Endothelial cell of umbilical vein (primary cell): ENCODE measurements at regions not wholly inside any gene's neighbourhood (a gene's known extent, or its start where the extent isn't known, plus 50 kb on each side); places are given as distances from the start of the nearest gene placed in this dataset.

Source experiments
- CTCF ChIP-seq, 2 donors: IDR thresholded peaks; 1 replicate in 1 of 2; 2 replicates in 1 of 2; pipeline ENCODE4 v1.5.1; 2011; ENCODE audit warnings: low read length in 2 of 2, mild to moderate bottlenecking in 2 of 2, moderate library complexity in 2 of 2, control low read depth in 1 of 2, inconsistent platforms in 1 of 2, low read depth in 1 of 2; ENCODE audit not compliant: insufficient read depth in 1 of 2; ENCODE audit errors: extremely low read depth in 1 of 2
- EZH2 ChIP-seq: IDR thresholded peaks from 2 replicates; pipeline ENCODE4 v1.6.1; 2012; ENCODE audit warnings: borderline replicate concordance, low read depth, mild to moderate bottlenecking, moderate library complexity, low read length, inconsistent platforms; ENCODE audit not compliant: severe bottlenecking
- MAX ChIP-seq: IDR thresholded peaks from 2 replicates; pipeline ENCODE4 v1.6.1; 2011; ENCODE audit not compliant: insufficient read depth, insufficient read length
- POLR2A ChIP-seq: IDR thresholded peaks from 2 replicates; pipeline ENCODE4 v1.6.1; 2012; ENCODE audit warnings: low read depth, mild to moderate bottlenecking, control low read depth, low read length
- POLR2AphosphoS5 ChIP-seq: IDR thresholded peaks from 2 replicates; pipeline ENCODE4 v1.6.1; 2012; ENCODE audit warnings: low read depth, mild to moderate bottlenecking, control low read depth, low read length, moderate library complexity; ENCODE audit not compliant: insufficient read depth

GRCh38 chr13:110811771-110812120 is 98.2 kb downstream of the ING1 start:
- no peak for TF ChIP-seq CTCF (IDR thresholded peaks at IDR 0.05; ENCODE audit: extremely low read depth in 1 of 2, insufficient read depth in 1 of 2, low read depth in 1 of 2, low read length in 2 of 2)
- TF ChIP-seq POLR2A: no peak
- no peak for TF ChIP-seq MAX
- no peak for TF ChIP-seq EZH2
- TF ChIP-seq POLR2AphosphoS5: no peak
